ENCODE measurements at regions not wholly inside any gene's neighbourhood (a gene's known extent, or its start where the extent isn't known, plus 50 kb on each side); places are given as distances from the start of the nearest gene placed in this dataset.

DNA sequence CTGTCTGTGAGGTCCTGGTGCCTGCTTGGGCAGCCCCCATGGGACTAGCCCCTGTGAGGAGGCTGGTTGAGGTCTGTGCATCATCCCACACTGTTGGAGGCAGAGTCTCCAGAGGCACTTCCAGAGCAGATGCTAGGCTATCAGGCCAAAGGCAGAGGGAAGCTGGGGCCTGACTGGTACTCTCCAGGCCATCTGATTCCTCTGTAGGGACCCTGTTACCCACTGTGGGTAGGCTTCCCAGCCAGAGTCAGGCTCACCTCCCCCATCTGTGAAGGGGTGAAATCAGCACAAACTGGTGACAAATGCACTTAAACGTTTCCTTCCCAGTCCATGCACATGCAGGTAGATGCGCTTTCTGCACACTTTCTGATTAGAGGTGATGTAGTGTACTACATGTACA lies 212.6 kb upstream of the TOPAZ1 start:
- no peak for DNase-seq (ENCODE audit: low read depth in 1 of 2, low spot score in 1 of 2)
- TF ChIP-seq POLR2AphosphoS5 (IDR thresholded peaks at IDR 0.05; ENCODE audit: low read depth) (no peak), SPI1 (IDR thresholded peaks at IDR 0.05; ENCODE audit: borderline replicate concordance, low read depth) (no peak), GABPA (IDR thresholded peaks at IDR 0.05; ENCODE audit: low read depth) (no peak)
- TF ChIP-seq, protein P1, sequence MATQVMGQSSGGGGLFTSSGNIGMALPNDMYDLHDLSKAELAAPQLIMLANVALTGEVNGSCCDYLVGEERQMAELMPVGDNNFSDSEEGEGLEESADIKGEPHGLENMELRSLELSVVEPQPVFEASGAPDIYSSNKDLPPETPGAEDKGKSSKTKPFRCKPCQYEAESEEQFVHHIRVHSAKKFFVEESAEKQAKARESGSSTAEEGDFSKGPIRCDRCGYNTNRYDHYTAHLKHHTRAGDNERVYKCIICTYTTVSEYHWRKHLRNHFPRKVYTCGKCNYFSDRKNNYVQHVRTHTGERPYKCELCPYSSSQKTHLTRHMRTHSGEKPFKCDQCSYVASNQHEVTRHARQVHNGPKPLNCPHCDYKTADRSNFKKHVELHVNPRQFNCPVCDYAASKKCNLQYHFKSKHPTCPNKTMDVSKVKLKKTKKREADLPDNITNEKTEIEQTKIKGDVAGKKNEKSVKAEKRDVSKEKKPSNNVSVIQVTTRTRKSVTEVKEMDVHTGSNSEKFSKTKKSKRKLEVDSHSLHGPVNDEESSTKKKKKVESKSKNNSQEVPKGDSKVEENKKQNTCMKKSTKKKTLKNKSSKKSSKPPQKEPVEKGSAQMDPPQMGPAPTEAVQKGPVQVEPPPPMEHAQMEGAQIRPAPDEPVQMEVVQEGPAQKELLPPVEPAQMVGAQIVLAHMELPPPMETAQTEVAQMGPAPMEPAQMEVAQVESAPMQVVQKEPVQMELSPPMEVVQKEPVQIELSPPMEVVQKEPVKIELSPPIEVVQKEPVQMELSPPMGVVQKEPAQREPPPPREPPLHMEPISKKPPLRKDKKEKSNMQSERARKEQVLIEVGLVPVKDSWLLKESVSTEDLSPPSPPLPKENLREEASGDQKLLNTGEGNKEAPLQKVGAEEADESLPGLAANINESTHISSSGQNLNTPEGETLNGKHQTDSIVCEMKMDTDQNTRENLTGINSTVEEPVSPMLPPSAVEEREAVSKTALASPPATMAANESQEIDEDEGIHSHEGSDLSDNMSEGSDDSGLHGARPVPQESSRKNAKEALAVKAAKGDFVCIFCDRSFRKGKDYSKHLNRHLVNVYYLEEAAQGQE (IDR thresholded peaks at IDR 0.05; ENCODE audit: insufficient replicate concordance, low read depth): no peak
- peaks cover 15% of the 10 kb centered on the region for H3K27me3 ChIP-seq (ENCODE audit: insufficient read depth, poor library complexity, severe bottlenecking)

GRCh38 chr3:44030285-44030684 lies 211.4 kb upstream of the TOPAZ1 start:
- TF ChIP-seq POLR2AphosphoS5 (IDR thresholded peaks at IDR 0.05; ENCODE audit: low read depth) (no peak), SPI1 (IDR thresholded peaks at IDR 0.05; ENCODE audit: borderline replicate concordance, low read depth) (no peak), GABPA (IDR thresholded peaks at IDR 0.05; ENCODE audit: low read depth) (no peak), CTCF (IDR thresholded peaks at IDR 0.05; ENCODE audit: insufficient read depth, low read length) (no peak)
- TF ChIP-seq, protein P1 (IDR thresholded peaks at IDR 0.05; ENCODE audit: insufficient replicate concordance, low read depth): no peak
- H3K4me3 ChIP-seq (replicated peaks; ENCODE audit: insufficient read depth, low read length): no peak overlapping the region
- peaks cover 6% of the 10 kb centered on the region for H3K27me3 ChIP-seq (ENCODE audit: insufficient read depth, poor library complexity, severe bottlenecking)
- DNase-seq (ENCODE audit: low read depth in 1 of 2, low spot score in 1 of 2): no peak
- no peak overlapping the region for H3K27ac ChIP-seq (replicated peaks)

More for the DNA sequence above, 212.6 kb upstream of the TOPAZ1 start:
- Histone ChIP-seq H3K27ac (replicated peaks) (no peak overlapping the region), H3K4me3 (replicated peaks; ENCODE audit: insufficient read depth, low read length) (no peak overlapping the region)

DNA sequence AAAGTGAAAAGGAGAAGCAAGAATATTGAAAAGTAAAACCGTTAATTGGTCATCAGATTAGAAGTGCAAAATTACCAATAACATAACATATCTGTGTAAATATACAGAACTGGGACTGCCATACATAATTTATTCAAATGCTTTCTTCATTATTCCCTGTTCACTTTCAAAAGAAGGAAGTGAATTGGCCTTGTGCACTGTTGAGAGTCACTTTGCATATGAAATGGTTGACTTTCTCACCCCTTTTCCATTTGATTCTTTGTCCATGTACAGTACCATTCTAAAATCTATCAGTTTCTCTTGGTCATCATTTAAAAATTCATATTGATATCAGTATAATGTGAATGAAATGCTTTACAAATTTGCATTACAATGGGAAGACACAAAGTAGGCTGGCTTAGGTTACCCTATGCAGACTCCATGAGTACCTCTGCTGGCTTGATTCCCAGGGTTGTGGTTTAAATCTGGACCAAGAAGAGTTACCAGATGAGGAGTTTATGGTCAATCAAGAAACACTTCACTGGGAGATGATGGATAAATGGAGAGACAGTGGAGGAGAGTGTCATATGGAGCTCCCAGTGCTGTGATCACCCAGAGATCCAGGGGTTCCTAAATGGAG lies 210.9 kb upstream of the TOPAZ1 start:
- no peak overlapping the region for H3K4me3 ChIP-seq (replicated peaks; ENCODE audit: insufficient read depth, low read length)
- no peak for DNase-seq (ENCODE audit: low read depth in 1 of 2, low spot score in 1 of 2)
- no peak overlapping the region for H3K27ac ChIP-seq (replicated peaks)
- peaks cover 5% of the 10 kb centered on the region for H3K27me3 ChIP-seq (ENCODE audit: insufficient read depth, poor library complexity, severe bottlenecking)
- TF ChIP-seq, protein P1 (IDR thresholded peaks at IDR 0.05; ENCODE audit: insufficient replicate concordance, low read depth): no peak
- no peak; the same call in 1 of the 2 replicates for TF ChIP-seq SPI1 (IDR thresholded peaks at IDR 0.05; ENCODE audit: borderline replicate concordance, low read depth)
- TF ChIP-seq GABPA (IDR thresholded peaks at IDR 0.05; ENCODE audit: low read depth): no peak
- TF ChIP-seq CTCF (IDR thresholded peaks at IDR 0.05; ENCODE audit: insufficient read depth, low read length): no peak
- no peak for TF ChIP-seq POLR2AphosphoS5 (IDR thresholded peaks at IDR 0.05; ENCODE audit: low read depth)

Measured in HL-60 (cell line).